ENCODE measurements at regions not wholly inside any gene's neighbourhood (a gene's known extent, or its start where the extent isn't known, plus 50 kb on each side); places are given as distances from the start of the nearest gene placed in this dataset.

DNA sequence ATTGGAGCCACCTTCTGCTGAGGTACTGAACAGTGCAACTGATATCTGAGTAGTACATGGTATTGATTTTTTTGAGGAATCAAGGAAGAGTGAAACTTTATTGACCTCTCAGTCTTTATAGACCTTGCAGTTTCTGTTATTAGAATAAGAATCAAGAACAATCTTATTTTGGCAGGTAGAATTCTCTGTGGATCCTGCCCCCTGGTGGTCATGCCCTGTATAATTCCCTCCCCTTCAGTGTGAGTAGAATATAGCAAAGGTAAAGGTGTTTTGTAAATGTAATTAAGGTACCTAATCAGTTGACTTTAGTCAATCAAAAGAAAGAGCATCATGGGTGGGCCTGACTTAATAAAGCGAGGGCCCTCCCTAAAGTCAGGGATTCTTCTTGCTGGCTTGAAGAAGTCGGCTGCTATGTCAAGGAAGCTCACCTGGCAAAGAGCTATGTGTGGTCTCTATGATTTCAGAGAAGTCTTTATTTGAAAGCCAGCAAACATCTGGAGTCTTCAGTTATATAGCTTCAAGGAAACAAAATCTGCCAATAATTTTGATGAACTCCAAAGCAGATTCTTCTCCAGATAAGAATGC lies 142.8 kb downstream of the LSM5 start:
- peaks cover 11% of the 10 kb centered on the region; the same call in 1 of the 2 replicates for H3K27me3 ChIP-seq (ENCODE audit: insufficient read depth, low read depth)
- POLR2A ChIA-PET (ENCODE audit: unreplicated experiment): no interaction called here
- no TSS peak for BruUV-seq (replicated peaks)
- no peak overlapping the region for H3K4me3 ChIP-seq
- no peak overlapping the region for H3K4me2 ChIP-seq
- no peak overlapping the region for H2AFZ ChIP-seq
- H3K9me2 ChIP-seq (ENCODE audit: insufficient read depth): no peaks in the 10 kb centered on the region
- no peaks in the 10 kb centered on the region for H3K4me1 ChIP-seq (replicated peaks; ENCODE audit: insufficient read depth)
- TF ChIP-seq, protein P1, sequence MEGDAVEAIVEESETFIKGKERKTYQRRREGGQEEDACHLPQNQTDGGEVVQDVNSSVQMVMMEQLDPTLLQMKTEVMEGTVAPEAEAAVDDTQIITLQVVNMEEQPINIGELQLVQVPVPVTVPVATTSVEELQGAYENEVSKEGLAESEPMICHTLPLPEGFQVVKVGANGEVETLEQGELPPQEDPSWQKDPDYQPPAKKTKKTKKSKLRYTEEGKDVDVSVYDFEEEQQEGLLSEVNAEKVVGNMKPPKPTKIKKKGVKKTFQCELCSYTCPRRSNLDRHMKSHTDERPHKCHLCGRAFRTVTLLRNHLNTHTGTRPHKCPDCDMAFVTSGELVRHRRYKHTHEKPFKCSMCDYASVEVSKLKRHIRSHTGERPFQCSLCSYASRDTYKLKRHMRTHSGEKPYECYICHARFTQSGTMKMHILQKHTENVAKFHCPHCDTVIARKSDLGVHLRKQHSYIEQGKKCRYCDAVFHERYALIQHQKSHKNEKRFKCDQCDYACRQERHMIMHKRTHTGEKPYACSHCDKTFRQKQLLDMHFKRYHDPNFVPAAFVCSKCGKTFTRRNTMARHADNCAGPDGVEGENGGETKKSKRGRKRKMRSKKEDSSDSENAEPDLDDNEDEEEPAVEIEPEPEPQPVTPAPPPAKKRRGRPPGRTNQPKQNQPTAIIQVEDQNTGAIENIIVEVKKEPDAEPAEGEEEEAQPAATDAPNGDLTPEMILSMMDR (conservative IDR thresholded peaks at IDR 0.05): peak; percentile 92
- TF ChIP-seq EZH2 (IDR thresholded peaks at IDR 0.05; ENCODE audit: low read depth): no peak
- no peaks in the 10 kb centered on the region for H3F3A ChIP-seq (ENCODE audit: insufficient read depth, low read depth)
- no peak overlapping the region for H3K27ac ChIP-seq
- H3K79me2 ChIP-seq (ENCODE audit: low read depth): no peaks in the 10 kb centered on the region
- CTCF ChIA-PET: interaction anchor here (1.0 kb wide), 1 partner anchor 1213 kb away, joined by 6 read pairs; no protein-coding TSS in a partner anchor
- intact Hi-C loops (cut with micrococcal nuclease; ENCODE audit: unreplicated experiment): loop anchor here (2.0 to 5.0 kb wide), 2 partner anchors 135 to 603 kb away; no protein-coding TSS in a partner anchor
- DNase-seq: peak in 1 of 2 experiments; percentile 4
- no peaks in the 10 kb centered on the region for H3K36me3 ChIP-seq (ENCODE audit: low read depth)
- no peaks in the 10 kb centered on the region for H3K9me3 ChIP-seq (ENCODE audit: insufficient read depth, low read depth)
- H4K20me1 ChIP-seq (ENCODE audit: insufficient read depth): no peaks in the 10 kb centered on the region

DNA sequence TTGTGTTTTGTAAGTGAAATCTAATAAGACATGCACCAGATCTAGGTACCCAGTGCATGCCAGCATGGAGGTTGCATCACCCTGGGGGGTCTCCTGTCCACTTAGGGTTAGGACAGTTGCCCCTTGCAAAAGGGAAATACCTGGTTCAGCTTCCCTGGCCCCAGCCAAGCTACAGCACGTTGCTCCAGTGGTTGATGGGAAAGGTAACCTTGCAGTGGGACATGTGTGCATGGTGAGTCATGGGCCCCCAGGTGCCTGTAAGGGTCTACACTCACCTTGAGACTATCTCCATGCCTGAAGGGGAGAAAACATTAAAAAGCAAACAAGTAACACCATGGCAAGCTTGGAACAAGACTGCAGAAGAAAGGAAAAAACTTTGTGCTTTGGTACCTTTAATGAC lies 143.9 kb downstream of the LSM5 start:
- no peak for TF ChIP-seq EZH2 (IDR thresholded peaks at IDR 0.05; ENCODE audit: low read depth)
- TF ChIP-seq, protein P1 (conservative IDR thresholded peaks at IDR 0.05): no peak

DNA sequence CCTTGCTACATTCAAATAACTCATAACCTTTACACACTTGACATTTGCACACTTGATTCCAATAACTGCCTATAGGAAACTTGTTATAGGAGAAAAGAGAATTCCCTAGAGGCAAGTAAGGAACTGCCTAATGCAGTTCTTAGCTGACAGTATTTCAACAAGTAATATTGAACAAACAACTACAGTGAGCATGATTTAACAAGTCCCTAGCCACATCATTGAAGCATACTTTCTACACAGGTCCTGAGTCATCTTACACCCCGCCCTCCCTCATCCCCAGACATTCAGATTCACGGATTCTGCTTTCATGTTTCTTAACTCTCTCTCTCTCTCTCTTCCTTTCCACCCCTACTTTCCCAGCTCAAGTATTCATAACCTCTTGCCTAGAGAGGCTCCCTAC lies 153.5 kb downstream of the LSM5 start:
- no peaks in the 10 kb centered on the region for H3F3A ChIP-seq (ENCODE audit: insufficient read depth, low read depth)
- H3K4me2 ChIP-seq: no peak overlapping the region
- TF ChIP-seq EZH2 (IDR thresholded peaks at IDR 0.05; ENCODE audit: low read depth): no peak
- TF ChIP-seq, protein P1 (conservative IDR thresholded peaks at IDR 0.05): no peak
- H3K79me2 ChIP-seq (ENCODE audit: low read depth): no peaks in the 10 kb centered on the region
- no peak for DNase-seq
- no peaks in the 10 kb centered on the region for H3K36me3 ChIP-seq (ENCODE audit: low read depth)
- ChIA-PET CTCF (interaction anchor here (0.6 kb wide), 1 partner anchor 1203 kb away, joined by 3 read pairs; no protein-coding TSS in a partner anchor), POLR2A (ENCODE audit: unreplicated experiment) (no interaction called here)
- peaks cover 12% of the 10 kb centered on the region for H3K27me3 ChIP-seq (ENCODE audit: insufficient read depth, low read depth)
- no peak overlapping the region for H2AFZ ChIP-seq
- no peaks in the 10 kb centered on the region for H3K9me2 ChIP-seq (ENCODE audit: insufficient read depth)
- BruUV-seq (replicated peaks): no TSS peak
- no peak overlapping the region for H3K4me3 ChIP-seq
- H4K20me1 ChIP-seq (ENCODE audit: insufficient read depth): no peaks in the 10 kb centered on the region
- no peak overlapping the region for H3K27ac ChIP-seq
- no peaks in the 10 kb centered on the region for H3K4me1 ChIP-seq (replicated peaks; ENCODE audit: insufficient read depth)
- H3K9me3 ChIP-seq (ENCODE audit: insufficient read depth, low read depth): 0 out of 2 replicates have a peak, but pooled peaks cover 3% of the 10 kb centered on the region
- intact Hi-C loops (cut with micrococcal nuclease; ENCODE audit: unreplicated experiment): no loop called here

More for the DNA sequence above, 143.9 kb downstream of the LSM5 start:
- Histone ChIP-seq H3K9me2 (ENCODE audit: insufficient read depth) (no peaks in the 10 kb centered on the region), H3K27ac (no peak overlapping the region), H3K4me2 (no peak overlapping the region), H3K9me3 (ENCODE audit: insufficient read depth, low read depth) (no peaks in the 10 kb centered on the region), H3K4me1 (replicated peaks; ENCODE audit: insufficient read depth) (no peaks in the 10 kb centered on the region), H4K20me1 (ENCODE audit: insufficient read depth) (no peaks in the 10 kb centered on the region), H3K27me3 (ENCODE audit: insufficient read depth, low read depth) (peaks cover 14% of the 10 kb centered on the region), H3K4me3 (no peak overlapping the region), H3K36me3 (ENCODE audit: low read depth) (no peaks in the 10 kb centered on the region), H2AFZ (no peak overlapping the region), H3F3A (ENCODE audit: insufficient read depth, low read depth) (no peaks in the 10 kb centered on the region), H3K79me2 (ENCODE audit: low read depth) (no peaks in the 10 kb centered on the region)
- ChIA-PET CTCF (no interaction called here), POLR2A (ENCODE audit: unreplicated experiment) (no interaction called here)
- intact Hi-C loops (cut with micrococcal nuclease; ENCODE audit: unreplicated experiment): loop anchor here (2.0 to 5.0 kb wide), 2 partner anchors 134 to 601 kb away; no protein-coding TSS in a partner anchor
- DNase-seq: no peak
- no TSS peak for BruUV-seq (replicated peaks)
